ENCODE measurements at regions not wholly inside any gene's neighbourhood (a gene's known extent, or its start where the extent isn't known, plus 50 kb on each side); places are given as distances from the start of the nearest gene placed in this dataset.

DNA sequence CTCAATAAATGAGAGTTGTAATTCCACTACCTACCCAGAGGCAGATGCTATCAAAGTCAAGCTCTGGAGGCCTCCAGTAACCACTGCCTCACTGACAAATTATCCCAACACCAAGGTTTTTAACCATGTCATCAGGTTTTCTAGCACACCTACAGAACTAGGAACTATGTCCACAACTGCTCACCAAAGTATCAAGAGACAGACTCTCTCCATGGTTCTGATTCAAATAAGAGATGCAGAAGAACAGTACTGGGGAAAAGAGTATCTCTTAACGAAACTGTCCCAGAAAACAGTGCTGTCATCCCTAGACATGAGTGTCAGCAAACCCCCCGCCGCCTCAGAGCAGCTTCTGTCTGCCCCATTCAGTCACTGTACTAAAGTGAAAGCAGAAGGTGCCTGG, 301.7 kb downstream of the OMA1 start:
- no peak for TF ChIP-seq CTCF (IDR thresholded peaks at IDR 0.05; ENCODE audit: borderline replicate concordance, extremely low read depth, low read length, poor library complexity, severe bottlenecking)
- no peak for TF ChIP-seq EZH2 (IDR thresholded peaks at IDR 0.05; ENCODE audit: borderline replicate concordance, low read depth, low read length, severe bottlenecking)

Data from DND-41 (cell line).